Astrocyte of the cerebellum (primary cell): ENCODE measurements at regions not wholly inside any gene's neighbourhood (a gene's known extent, or its start where the extent isn't known, plus 50 kb on each side); places are given as distances from the start of the nearest gene placed in this dataset.
"Not testable (repeated sequence)": the region's sequence is repeated elsewhere in the genome, so short reads cannot be mapped to it uniquely, and the experiment has no call there.

Source experiments
- DNase-seq: peaks from one replicate; pipeline ENCODE4 v3.0.0-alpha.2; 2011; ENCODE audit warnings: low read depth
- H3K4me3 ChIP-seq: 2 replicates; pipeline ENCODE4 v1.5.1; 2011; ENCODE audit warnings: mild to moderate bottlenecking, low read depth, low read length, moderate library complexity
- in situ Hi-C: cut with HindIII; loops from 2 replicates; pipeline ENCODE4 v1.10.0; 2017; ENCODE audit warnings: low sequenced_read_pairs
- TF ChIP-seq, protein P1 (sequence below): IDR thresholded peaks from 2 replicates; pipeline ENCODE4 v1.5.1; 2012; ENCODE audit warnings: low read length, low read depth, moderate library complexity, mild to moderate bottlenecking; ENCODE audit errors: missing control alignments

DNA sequence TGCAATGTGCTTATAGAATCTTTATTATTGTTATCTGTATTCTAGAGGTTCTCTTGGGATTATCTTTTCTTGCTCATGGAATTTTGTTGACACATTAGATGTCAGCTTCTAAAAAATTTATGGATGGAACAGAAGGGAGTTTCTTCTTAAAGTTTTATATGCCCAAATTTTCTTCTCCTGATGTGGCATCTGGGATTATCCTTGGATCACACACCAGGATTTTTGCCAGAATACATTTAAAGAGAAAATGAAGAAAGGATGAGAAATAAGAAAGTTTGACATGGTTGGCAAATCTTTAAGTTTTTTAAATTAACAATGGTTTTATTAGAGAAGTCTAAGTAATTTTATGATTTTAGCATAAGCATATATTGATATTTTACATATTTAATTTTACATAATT, 706.7 kb upstream of the TMEFF2 start:
- in situ Hi-C loops = no loop called here
- H3K4me3 ChIP-seq = no peak overlapping the region
- no peak for DNase-seq
- TF ChIP-seq, protein P1, sequence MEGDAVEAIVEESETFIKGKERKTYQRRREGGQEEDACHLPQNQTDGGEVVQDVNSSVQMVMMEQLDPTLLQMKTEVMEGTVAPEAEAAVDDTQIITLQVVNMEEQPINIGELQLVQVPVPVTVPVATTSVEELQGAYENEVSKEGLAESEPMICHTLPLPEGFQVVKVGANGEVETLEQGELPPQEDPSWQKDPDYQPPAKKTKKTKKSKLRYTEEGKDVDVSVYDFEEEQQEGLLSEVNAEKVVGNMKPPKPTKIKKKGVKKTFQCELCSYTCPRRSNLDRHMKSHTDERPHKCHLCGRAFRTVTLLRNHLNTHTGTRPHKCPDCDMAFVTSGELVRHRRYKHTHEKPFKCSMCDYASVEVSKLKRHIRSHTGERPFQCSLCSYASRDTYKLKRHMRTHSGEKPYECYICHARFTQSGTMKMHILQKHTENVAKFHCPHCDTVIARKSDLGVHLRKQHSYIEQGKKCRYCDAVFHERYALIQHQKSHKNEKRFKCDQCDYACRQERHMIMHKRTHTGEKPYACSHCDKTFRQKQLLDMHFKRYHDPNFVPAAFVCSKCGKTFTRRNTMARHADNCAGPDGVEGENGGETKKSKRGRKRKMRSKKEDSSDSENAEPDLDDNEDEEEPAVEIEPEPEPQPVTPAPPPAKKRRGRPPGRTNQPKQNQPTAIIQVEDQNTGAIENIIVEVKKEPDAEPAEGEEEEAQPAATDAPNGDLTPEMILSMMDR = no peak

DNA sequence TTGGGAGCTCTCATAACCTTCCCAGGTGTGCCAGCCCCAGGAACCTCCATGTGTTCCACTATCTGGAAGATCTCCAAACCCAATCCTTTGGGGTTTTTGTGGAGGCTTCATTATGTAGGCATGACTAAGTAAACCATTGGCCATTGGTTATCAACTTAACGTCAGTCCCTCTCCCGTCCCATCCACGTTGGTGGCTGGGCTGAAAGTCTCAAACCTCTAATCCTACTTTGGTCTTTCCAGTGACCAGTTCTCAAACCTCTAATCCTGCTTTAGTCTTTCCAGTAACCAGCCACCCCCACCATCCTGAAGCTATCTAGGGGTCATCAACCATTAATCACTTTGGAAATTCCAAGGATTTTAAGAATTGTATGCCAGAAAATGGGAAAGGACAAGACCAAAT, 704.7 kb upstream of the TMEFF2 start:
- TF ChIP-seq, protein P1 = no peak
- no peak for DNase-seq
- in situ Hi-C loops = no loop called here
- H3K4me3 ChIP-seq = no peak overlapping the region

DNA sequence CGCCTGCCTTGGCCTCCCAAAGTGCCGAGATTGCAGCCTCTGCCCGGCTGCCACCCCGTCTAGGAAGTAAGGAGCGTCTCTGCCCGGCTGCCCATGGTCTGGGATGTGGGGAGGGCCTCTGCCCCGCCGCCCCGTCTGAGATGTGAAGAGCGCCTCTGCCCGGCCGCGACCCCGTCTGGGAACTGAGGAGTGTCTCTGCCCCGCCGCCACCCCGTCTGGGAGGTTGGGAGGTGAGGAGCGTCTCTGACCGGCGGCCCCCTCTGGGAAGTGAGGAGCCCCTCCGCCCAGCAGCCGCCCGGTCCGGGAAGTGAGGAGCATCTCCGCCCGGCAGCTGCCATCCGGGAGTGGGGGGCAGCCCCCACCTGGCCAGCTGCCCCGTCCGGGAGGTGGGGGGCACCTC, 699.2 kb upstream of the TMEFF2 start:
- DNase-seq, in situ Hi-C loops: not testable (repeated sequence)

DNA sequence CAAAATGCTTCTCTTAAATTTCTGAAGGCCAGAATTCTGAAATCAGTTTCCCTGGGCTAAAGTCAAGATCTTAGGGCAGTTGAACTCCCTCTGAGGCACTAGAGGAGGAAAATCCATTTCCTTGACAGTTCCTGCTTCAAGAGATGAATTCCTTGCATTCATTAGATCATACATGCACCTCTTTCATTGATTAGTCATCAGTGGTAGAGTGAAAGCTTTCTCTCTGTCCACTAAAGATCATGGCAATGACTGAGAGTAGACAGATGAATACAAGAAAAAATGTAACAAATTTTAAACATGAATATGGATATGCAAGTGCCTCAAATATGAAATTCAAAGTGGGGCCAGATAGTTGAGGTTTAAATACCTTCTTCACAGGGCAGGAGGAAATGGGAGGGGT, 693.4 kb upstream of the TMEFF2 start:
- TF ChIP-seq, protein P1 = no peak
- H3K4me3 ChIP-seq = no peak overlapping the region
- in situ Hi-C loops = no loop called here
- no peak for DNase-seq

More for the DNA sequence above, 699.2 kb upstream of the TMEFF2 start:
- H3K4me3 ChIP-seq = not testable (repeated sequence)

DNA sequence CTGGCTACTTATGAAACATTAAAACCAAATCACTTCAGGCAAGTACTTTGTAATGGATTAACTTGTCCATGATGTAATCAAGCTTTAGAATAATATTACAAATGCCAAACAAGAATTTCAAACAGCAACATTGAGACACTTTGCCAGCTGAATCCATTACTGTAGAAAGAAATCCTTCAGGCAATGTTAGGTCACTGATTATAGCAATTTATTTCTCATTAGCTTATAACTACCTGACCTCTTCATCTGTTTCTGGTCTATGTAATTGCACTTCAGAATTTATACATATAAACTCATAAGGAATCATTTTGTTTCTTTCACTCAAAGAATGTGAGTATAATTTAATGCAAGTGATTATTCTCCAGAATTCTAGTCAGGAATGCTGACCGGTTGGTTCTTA, 692.6 kb upstream of the TMEFF2 start:
- no peak overlapping the region for H3K4me3 ChIP-seq
- TF ChIP-seq, protein P1 = no peak
- in situ Hi-C loops = no loop called here
- DNase-seq = no peak

DNA sequence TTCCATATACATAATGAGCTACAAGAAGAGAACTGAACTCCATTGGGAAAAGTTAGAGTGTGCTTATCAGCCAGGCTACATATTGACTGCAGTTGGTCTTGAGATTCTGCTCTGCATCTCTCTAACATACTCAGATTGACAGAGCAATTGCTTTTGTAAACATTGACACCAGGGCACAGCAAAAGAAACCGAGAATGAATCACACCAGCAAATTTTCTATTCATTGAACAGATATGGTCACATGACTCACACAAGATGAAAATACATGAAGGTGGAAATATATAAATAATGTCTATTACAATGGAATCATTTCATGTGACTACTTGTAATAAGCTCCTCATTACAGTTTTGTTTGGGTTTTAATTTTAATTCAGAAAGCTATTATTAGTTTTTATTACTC, 691.9 kb upstream of the TMEFF2 start:
- TF ChIP-seq, protein P1 = no peak
- in situ Hi-C loops = no loop called here
- no peak overlapping the region for H3K4me3 ChIP-seq
- no peak for DNase-seq

DNA sequence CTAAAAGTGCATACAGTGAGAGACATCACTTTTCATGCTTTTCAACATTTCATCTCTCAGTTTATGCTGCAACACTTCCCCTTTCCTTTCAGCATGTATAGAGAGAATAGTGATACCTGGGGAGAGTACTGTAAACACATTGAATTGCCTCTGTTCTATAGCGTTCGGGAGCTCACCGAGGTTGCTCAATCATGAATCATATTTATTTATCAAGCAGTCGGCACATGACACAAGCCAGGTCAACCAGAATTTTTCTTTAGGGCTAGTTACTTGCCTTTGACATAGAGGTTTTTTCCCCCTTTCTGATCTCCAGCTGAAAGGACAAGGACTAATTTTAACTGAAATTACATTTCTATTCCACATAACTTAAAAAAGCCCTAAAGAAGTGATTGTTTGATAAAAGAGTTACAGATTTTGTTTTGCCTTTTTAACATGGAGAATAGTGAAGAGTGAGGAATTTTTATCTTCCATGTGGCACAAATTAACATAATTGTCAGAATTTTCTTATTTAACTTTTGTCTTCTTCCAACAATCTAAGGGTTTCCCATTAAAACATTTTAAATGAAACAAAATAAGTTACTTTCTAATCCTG, 690.9 kb upstream of the TMEFF2 start:
- no peak overlapping the region for H3K4me3 ChIP-seq
- in situ Hi-C loops = no loop called here
- TF ChIP-seq, protein P1 = no peak
- DNase-seq = no peak
